ENCODE measurements at regions not wholly inside any gene's neighbourhood (a gene's known extent, or its start where the extent isn't known, plus 50 kb on each side); places are given as distances from the start of the nearest gene placed in this dataset.
"Not testable (repeated sequence)": the region's sequence is repeated elsewhere in the genome, so short reads cannot be mapped to it uniquely, and the experiment has no call there.

- not testable (repeated sequence) for TF ChIP-seq CTCF (IDR thresholded peaks at IDR 0.05; ENCODE audit: insufficient read depth, low read length, poor library complexity, severe bottlenecking); EZH2phosphoT487 (conservative IDR thresholded peaks at IDR 0.05; ENCODE audit: low read length)
These were observed 129.6 kb downstream of the NBPF8 start for GRCh38 chr1:120544434-120544833.

All from SU-DHL-6 (cell line).